ENCODE measurements at regions not wholly inside any gene's neighbourhood (a gene's known extent, or its start where the extent isn't known, plus 50 kb on each side); places are given as distances from the start of the nearest gene placed in this dataset.

- TF ChIP-seq CTCF (IDR thresholded peaks at IDR 0.05) (no peak), POLR2A (IDR thresholded peaks at IDR 0.05) (no peak), POLR2AphosphoS5 (IDR thresholded peaks at IDR 0.05) (no peak), EP300 (IDR thresholded peaks at IDR 0.05; ENCODE audit: low read depth) (no peak)
These were observed 191.2 kb downstream of the TLE3 start for GRCh38 chr15:69906256-69907185.
